Tibial nerve (tissue), 4 donors: ENCODE measurements at regions not wholly inside any gene's neighbourhood (a gene's known extent, or its start where the extent isn't known, plus 50 kb on each side); places are given as distances from the start of the nearest gene placed in this dataset.
"Not testable (repeated sequence)": the region's sequence is repeated elsewhere in the genome, so short reads cannot be mapped to it uniquely, and the experiment has no call there.

ENCODE experiments used
- DNase-seq, 2 donors: peaks; one replicate each; pipeline ENCODE4 v3.0.0-alpha.2; 2019; ENCODE audit warnings: low spot score in 2 of 2
- H3K27ac ChIP-seq, 4 donors: fragments of 200-600 bp; sonication (generic) in 3 of 4; one replicate each; pipeline ENCODE4 v1.5.1; 2017 to 2019; ENCODE audit warnings: mild to moderate bottlenecking in 1 of 4
- H3K27me3 ChIP-seq, 2 donors: fragments of 200-600 bp; sonication (generic) in 1 of 2; one replicate each; pipeline versions ENCODE4 v1.5.1 to v1.6.0; 2017 to 2019
- H3K36me3 ChIP-seq, 3 donors: fragments of 200-600 bp; sonication (generic); one replicate each; pipeline ENCODE4 v1.5.1; 2018 to 2019
- H3K4me1 ChIP-seq, 4 donors: fragments of 200-600 bp; sonication (generic) in 3 of 4; one replicate each; pipeline ENCODE4 v1.5.1; 2017 to 2019
- H3K4me3 ChIP-seq, 4 donors: fragments of 200-600 bp; sonication (generic) in 3 of 4; one replicate each; pipeline ENCODE4 v1.5.1; 2017 to 2019; ENCODE audit warnings: mild to moderate bottlenecking in 1 of 4, moderate library complexity in 1 of 4
- H3K9me3 ChIP-seq, 4 donors: fragments of 200-600 bp; sonication (generic) in 3 of 4; one replicate each; pipeline ENCODE4 v1.5.1; 2017 to 2019
- CTCF ChIP-seq, 5 experiments: fragments of 200-600 bp in 3 of 5; fragments of 450-650 bp in 2 of 5; sonication (generic) in 3 of 5; IDR thresholded peaks; one replicate each; pipeline ENCODE4 v1.5.1; 2016 to 2019; ENCODE audit warnings: antibody characterized with exemption in 5 of 5, mild to moderate bottlenecking in 3 of 5, moderate library complexity in 2 of 5
- EP300 ChIP-seq, 2 donors: sonication (generic); formaldehyde crosslinking; IDR thresholded peaks; one replicate each; pipeline ENCODE4 v1.6.1; 2017; ENCODE audit warnings: antibody characterized with exemption in 2 of 2, mild to moderate bottlenecking in 1 of 2
- POLR2A ChIP-seq, 2 donors: fragments of 450-650 bp; IDR thresholded peaks; one replicate each; pipeline ENCODE4 v1.6.1; 2017; ENCODE audit warnings: antibody characterized with exemption in 2 of 2, mild to moderate bottlenecking in 2 of 2, moderate library complexity in 2 of 2
- WGBS, 2 donors: methylation state at CpG; one replicate each; pipeline ENCODE4 v1.1.5; 2018; 5-methylcytosine and 5-hydroxymethylcytosine counted together

GRCh38 chr7:97298561-97298960 lies 181.1 kb downstream of the SDHAF3 start:
- Histone ChIP-seq H3K27me3 (no peaks in the 10 kb centered on the region), H3K4me3 (no peak overlapping the region), H3K4me1 (no peaks in the 10 kb centered on the region), H3K9me3 (no peaks in the 10 kb centered on the region), H3K36me3 (no peaks in the 10 kb centered on the region), H3K27ac (no peak overlapping the region)
- WGBS, 2 donors = 66 to 67% methylated on average over 2 of the region's 2 CpGs
- TF ChIP-seq POLR2A (IDR thresholded peaks at IDR 0.05) (no peak), EP300 (IDR thresholded peaks at IDR 0.05) (no peak), CTCF (IDR thresholded peaks at IDR 0.05) (no peak)
- DNase-seq = no peak

GRCh38 chr7:97305589-97305988 lies 188.1 kb downstream of the SDHAF3 start:
- H3K36me3 ChIP-seq = no peaks in the 10 kb centered on the region
- H3K27ac ChIP-seq = no peak overlapping the region
- H3K4me3 ChIP-seq = no peak overlapping the region
- peaks cover 0 to 5% (median 0%) of the 10 kb centered on the region in 4 donors for H3K9me3 ChIP-seq
- no peak for TF ChIP-seq CTCF (IDR thresholded peaks at IDR 0.05)
- 82 to 85% methylated on average over 8 of the region's 8 CpGs for WGBS, 2 donors
- H3K27me3 ChIP-seq = no peaks in the 10 kb centered on the region
- no peaks in the 10 kb centered on the region for H3K4me1 ChIP-seq
- no peak for DNase-seq

- 52 to 70% methylated on average over 3 of the region's 3 CpGs for WGBS, 2 donors
- no peak for TF ChIP-seq EP300 (IDR thresholded peaks at IDR 0.05)
- no peak for TF ChIP-seq POLR2A (IDR thresholded peaks at IDR 0.05)
- TF ChIP-seq CTCF (IDR thresholded peaks at IDR 0.05) = no peak
- Histone ChIP-seq H3K36me3 (no peaks in the 10 kb centered on the region), H3K4me1 (no peaks in the 10 kb centered on the region), H3K27ac (no peak overlapping the region), H3K27me3 (no peaks in the 10 kb centered on the region), H3K4me3 (no peak overlapping the region), H3K9me3 (peaks cover 0 to 5% (median 0%) of the 10 kb centered on the region in 4 donors)
- no peak for DNase-seq
Measured at GRCh38 chr7:97307521-97308108, 190.1 kb downstream of the SDHAF3 start.

GRCh38 chr7:97313900-97314299 lies 196.4 kb downstream of the SDHAF3 start:
- WGBS, 2 donors = 24 to 56% methylated on average over 4 of the region's 4 CpGs
- Histone ChIP-seq H3K27me3 (no peaks in the 10 kb centered on the region), H3K4me3 (no peak overlapping the region), H3K4me1 (no peaks in the 10 kb centered on the region), H3K36me3 (no peaks in the 10 kb centered on the region), H3K27ac (no peak overlapping the region), H3K9me3 (peaks cover 0 to 19% (median 0%) of the 10 kb centered on the region in 4 donors)
- no peak for TF ChIP-seq CTCF (IDR thresholded peaks at IDR 0.05)
- no peak for TF ChIP-seq EP300 (IDR thresholded peaks at IDR 0.05)
- no peak for TF ChIP-seq POLR2A (IDR thresholded peaks at IDR 0.05)
- DNase-seq = no peak

GRCh38 chr7:97317575-97317974 lies 200.1 kb downstream of the SDHAF3 start:
- peaks cover 0 to 15% (median 0%) of the 10 kb centered on the region in 4 donors for H3K9me3 ChIP-seq
- no peaks in the 10 kb centered on the region for H3K27me3 ChIP-seq
- DNase-seq = no peak
- H3K27ac ChIP-seq = no peak overlapping the region
- TF ChIP-seq CTCF (IDR thresholded peaks at IDR 0.05) (no peak), POLR2A (IDR thresholded peaks at IDR 0.05) (no peak), EP300 (IDR thresholded peaks at IDR 0.05) (no peak)
- 48 to 69% methylated on average over 1 of the region's 1 CpG for WGBS, 2 donors
- no peaks in the 10 kb centered on the region for H3K36me3 ChIP-seq
- H3K4me3 ChIP-seq = no peak overlapping the region
- H3K4me1 ChIP-seq = no peaks in the 10 kb centered on the region

GRCh38 chr7:97329871-97330270 lies 212.4 kb downstream of the SDHAF3 start:
- H3K4me3 ChIP-seq, H3K36me3 ChIP-seq, H3K27ac ChIP-seq, H3K4me1 ChIP-seq, DNase-seq, H3K27me3 ChIP-seq: not testable (repeated sequence)
- WGBS, 2 donors = 73 to 86% methylated on average over 9 of the region's 9 CpGs
- H3K9me3 ChIP-seq = peaks cover 0 to 39% (median 0%) of the 10 kb centered on the region in 4 donors
